CD4-positive, alpha-beta T cell treated with Interleukin-4 for 1 hour (primary cell): ENCODE measurements at regions not wholly inside any gene's neighbourhood (a gene's known extent, or its start where the extent isn't known, plus 50 kb on each side); places are given as distances from the start of the nearest gene placed in this dataset.
"Not testable (repeated sequence)": the region's sequence is repeated elsewhere in the genome, so short reads cannot be mapped to it uniquely, and the experiment has no call there.

Experiments
- DNase-seq, 2 donors: peaks; one replicate each; pipeline ENCODE4 v3.0.0-alpha.2; 2020 to 2022

DNA sequence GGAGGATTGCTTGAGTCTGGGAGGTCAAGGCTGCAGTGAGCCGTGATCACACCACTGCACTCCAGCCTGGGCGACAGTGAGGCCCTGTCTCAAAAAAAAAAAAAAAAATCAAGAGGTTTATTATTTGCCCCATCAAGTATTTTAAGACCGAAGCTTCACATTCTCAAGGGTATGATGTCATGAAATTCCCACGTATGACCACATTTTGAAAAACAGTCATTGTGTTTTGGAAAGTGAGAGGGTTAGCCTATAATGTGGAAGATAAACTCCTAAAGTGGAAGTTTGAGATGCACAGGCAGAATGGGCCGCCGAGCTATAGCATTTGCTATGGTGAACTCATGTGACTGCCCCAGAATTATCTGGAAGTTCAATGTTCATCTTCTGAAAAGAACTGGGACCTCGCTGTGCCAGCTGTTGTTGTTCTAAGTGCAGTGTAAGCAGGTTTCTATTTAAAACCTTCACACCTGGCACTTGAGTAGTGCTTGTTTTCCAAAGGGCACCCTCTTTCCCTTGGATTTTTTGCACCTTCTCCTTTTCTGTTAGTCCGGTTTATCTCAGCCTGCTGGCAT is 96.9 kb upstream of the SLC25A33 start:
- DNase-seq: no peak

- DNase-seq: no peak
Observed at GRCh38 chr1:9442986-9443385, 96.3 kb upstream of the SLC25A33 start.

- DNase-seq: no peak
Observed at GRCh38 chr1:9443913-9444445, 95.3 kb upstream of the SLC25A33 start.

- no peak for DNase-seq
Observed at GRCh38 chr1:9444532-9444931, 94.7 kb upstream of the SLC25A33 start.

GRCh38 chr1:9445081-9445480 is 94.2 kb upstream of the SLC25A33 start:
- DNase-seq: not testable (repeated sequence)

- DNase-seq: no peak
Observed at GRCh38 chr1:9447215-9447960, 91.9 kb upstream of the SLC25A33 start.

DNA sequence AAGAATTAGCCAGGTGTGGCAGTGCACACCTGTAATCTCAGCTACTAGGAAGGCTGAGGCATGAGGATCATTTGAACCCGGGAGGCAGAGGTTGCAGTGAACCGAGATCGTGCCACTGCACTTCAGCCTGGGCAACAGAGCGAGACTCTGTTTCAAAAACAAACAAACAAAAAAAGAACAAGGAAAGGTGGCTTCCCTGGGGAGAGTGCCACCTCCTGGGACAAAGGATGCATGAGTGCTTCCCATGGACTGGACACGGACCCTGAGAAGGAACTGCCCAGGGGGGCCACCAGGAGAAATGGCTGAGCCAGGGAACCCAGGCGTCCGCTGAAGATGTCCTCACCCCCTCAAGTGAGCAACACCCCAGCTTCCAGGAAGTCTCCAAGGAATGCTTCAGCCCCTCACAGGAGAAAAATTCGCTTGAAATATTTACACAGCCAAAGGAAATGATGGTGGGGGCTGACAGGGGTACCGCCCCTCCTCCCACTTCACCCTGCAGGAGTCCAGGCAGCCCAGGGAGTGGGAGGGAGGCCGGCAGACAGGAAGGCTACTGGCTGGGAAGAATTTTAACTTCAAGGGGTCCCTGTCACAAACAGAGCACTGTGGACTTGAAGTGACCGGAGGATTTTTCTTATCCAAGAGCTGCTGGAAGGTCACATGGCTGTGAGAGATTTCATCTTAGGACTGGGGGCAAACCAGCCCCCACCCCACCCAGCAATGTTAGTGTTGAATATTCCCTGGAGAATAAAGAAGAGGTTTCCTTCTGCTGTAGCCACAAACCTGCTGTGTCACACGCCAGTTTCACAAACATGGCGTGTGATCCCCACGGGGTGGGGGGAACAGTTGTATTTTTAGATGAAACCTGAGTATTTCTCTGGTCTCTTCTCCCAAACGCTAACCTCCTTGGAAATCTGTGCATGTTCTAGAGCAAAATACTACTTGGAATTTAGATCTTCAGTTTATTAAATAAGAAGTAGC is 90.8 kb upstream of the SLC25A33 start:
- DNase-seq: no peak

- no peak for DNase-seq
Observed at GRCh38 chr1:9449110-9449627, 90.1 kb upstream of the SLC25A33 start.

DNA sequence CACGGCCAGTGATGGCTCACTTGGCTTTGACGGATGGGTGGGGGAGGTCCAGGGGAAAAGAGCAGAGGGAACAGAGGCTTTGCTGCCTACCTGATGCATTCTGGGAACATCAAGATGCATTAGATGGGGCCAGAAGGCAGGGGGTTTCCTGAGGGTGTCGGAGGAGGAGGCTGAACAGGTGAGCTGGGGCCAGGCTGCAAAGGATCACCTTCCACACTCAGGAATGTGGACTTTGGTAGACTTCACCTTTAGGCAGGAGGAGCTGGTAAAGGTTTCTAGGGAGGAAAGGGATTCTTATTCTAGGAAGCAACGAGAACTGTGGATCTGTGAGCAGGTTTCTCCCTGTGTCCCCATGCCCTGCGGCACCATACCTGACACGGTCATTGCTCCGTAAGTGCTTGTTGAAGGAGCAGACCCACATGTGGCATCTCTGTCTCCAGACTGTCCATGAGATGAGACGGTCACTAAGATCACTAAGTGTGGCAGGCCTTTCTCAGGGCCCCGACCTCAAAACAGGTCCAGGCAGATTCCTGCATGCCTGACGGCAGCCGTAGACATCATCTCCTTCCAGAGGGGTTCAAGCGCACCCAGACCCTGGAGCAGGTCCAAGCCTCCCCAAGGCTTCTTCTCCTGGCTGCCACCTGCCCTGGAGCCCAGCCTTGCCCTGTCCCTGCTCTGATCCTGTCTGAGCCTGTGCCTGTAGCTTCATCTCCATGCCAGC is 89.1 kb upstream of the SLC25A33 start:
- DNase-seq: no peak

- DNase-seq: no peak
Observed at GRCh38 chr1:9451081-9451480, 88.2 kb upstream of the SLC25A33 start.

- no peak for DNase-seq
Observed at GRCh38 chr1:9452516-9453140, 86.6 kb upstream of the SLC25A33 start.

- no peak for DNase-seq
Observed at GRCh38 chr1:9453375-9453774, 85.9 kb upstream of the SLC25A33 start.

DNA sequence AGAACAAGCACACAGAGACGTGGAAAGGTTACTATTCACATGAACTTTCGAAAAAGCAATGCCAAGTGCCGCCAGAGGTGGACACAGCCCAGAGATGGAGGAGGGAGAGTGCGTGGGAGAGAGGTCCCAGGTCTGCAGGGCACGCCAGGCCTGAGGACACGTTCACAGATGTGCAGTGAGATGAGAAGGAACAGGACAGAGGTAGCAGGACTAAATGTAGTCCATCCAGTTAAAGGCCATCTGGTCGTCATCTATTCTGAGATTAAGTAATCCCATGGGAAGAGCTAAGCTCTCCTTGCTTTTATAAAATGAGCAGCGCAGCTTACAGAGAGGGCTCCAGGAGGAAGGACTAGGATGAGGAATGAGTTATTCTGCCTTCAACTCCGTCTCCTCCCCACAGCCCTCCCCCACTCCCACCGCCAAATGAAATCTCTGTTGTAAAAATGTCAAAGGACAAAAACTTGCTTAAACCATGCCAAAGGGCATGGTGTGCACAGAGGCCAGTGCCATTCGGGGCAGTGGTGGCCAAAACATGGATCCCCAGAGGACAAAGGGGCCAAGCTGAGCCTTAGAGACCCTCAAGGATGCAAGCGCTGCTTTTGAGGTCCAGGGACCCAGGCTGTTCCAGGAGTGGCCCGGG is 85.4 kb upstream of the SLC25A33 start:
- no peak for DNase-seq

- no peak for DNase-seq
Observed at GRCh38 chr1:9454494-9455066, 84.7 kb upstream of the SLC25A33 start.

DNA sequence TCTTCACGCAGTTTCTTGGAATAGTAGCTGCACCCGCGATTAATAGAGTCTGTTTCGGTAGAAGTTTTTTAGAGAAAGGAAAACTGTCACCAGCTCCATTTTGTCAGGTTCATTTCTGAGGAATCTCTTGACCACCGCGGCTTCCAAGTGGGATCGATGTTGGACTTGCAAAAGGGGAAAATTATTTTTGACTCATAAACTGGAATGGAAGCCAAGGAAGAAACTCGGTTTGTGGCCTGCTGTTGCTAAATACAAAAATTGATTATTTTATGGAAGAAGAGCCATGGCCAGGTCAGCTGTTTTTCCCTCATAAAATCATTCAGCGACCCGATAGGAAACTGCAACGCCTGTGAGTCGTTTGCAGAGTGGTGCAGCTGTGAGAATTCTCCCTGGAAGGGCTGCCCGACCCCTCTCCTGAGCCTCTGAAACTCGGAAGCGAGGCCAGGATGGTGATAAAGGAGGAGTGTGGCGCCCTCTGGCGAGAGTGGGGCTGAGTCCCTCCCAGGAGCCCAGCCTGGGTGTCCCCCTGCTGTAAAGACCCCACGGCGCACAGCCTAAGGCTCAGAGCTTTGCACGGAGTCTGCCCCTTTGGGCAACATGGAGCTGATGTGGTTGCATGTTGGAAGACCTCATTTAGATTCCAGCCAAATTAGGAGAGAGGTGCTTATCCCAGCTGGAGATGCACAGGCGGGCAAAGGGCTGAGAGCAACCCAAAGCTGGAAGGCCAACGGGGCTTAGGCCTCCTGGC is 83.6 kb upstream of the SLC25A33 start:
- peak; percentile 60 to 61 for DNase-seq

DNA sequence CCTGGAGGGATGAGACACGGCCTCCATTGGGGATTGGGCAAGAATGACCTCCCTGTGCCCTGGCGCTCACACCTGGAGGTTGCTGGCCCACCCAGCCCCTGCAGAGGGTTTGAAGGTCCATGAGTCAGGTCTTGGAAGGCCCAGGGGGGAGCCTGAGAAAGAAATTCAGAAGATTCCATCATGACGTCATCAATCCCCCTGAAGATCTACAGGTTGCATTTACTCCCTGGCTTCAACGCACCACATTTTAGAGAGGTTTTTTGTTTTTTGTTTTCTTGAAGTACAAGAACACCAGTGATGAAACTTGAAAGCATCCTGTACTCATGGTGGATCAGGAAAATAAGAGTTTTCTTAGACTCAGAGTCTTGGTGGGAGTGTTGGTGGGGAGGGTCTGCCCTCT is 82.4 kb upstream of the SLC25A33 start:
- no peak for DNase-seq

- no peak for DNase-seq
Observed at GRCh38 chr1:9459816-9460407, 79.4 kb upstream of the SLC25A33 start.

GRCh38 chr1:9465640-9466039 is 73.6 kb upstream of the SLC25A33 start:
- DNase-seq: no peak
